ENCODE measurements at regions not wholly inside any gene's neighbourhood (a gene's known extent, or its start where the extent isn't known, plus 50 kb on each side); places are given as distances from the start of the nearest gene placed in this dataset.

- Mint-ChIP-seq H3K9me3 (no peaks in the 10 kb centered on the region), H3K4me3 (no peak overlapping the region), H3K36me3 (ENCODE audit: low read depth) (no peaks in the 10 kb centered on the region), H3K27me3 (peaks cover 8% of the 10 kb centered on the region), H3K4me1 (no peaks in the 10 kb centered on the region), H3K27ac (no peak overlapping the region)
- no peak for ATAC-seq (replicated peaks)
These were observed 329.3 kb downstream of the BARHL2 start for GRCh38 chr1:90387805-90388204.

- no peak for ATAC-seq (replicated peaks)
- Mint-ChIP-seq H3K4me3 (no peak overlapping the region), H3K27ac (no peak overlapping the region), H3K9me3 (no peaks in the 10 kb centered on the region), H3K4me1 (no peaks in the 10 kb centered on the region), H3K27me3 (peaks cover 8% of the 10 kb centered on the region), H3K36me3 (ENCODE audit: low read depth) (no peaks in the 10 kb centered on the region)
These were observed 330.0 kb downstream of the BARHL2 start for GRCh38 chr1:90386899-90387720.

- Mint-ChIP-seq H3K4me3 (no peak overlapping the region), H3K36me3 (ENCODE audit: low read depth) (no peaks in the 10 kb centered on the region), H3K27me3 (peaks cover 8% of the 10 kb centered on the region), H3K4me1 (no peaks in the 10 kb centered on the region), H3K27ac (no peak overlapping the region), H3K9me3 (no peaks in the 10 kb centered on the region)
- ATAC-seq (replicated peaks), result no peak
These were observed 332.9 kb downstream of the BARHL2 start for GRCh38 chr1:90384193-90384592.

- H3K27ac Mint-ChIP-seq, result no peak overlapping the region
- no peaks in the 10 kb centered on the region for H3K4me1 Mint-ChIP-seq
- no peaks in the 10 kb centered on the region for H3K9me3 Mint-ChIP-seq
- peaks cover 4% of the 10 kb centered on the region for H3K27me3 Mint-ChIP-seq
- no peaks in the 10 kb centered on the region for H3K36me3 Mint-ChIP-seq (ENCODE audit: low read depth)
- no peak for ATAC-seq (replicated peaks)
- H3K4me3 Mint-ChIP-seq, result no peak overlapping the region
These were observed 334.9 kb downstream of the BARHL2 start for GRCh38 chr1:90382161-90382560.

GRCh38 chr1:90381598-90381997, 335.5 kb downstream of the BARHL2 start:
- ATAC-seq (replicated peaks), result no peak
- Mint-ChIP-seq H3K36me3 (ENCODE audit: low read depth) (no peaks in the 10 kb centered on the region), H3K4me1 (no peaks in the 10 kb centered on the region), H3K4me3 (no peak overlapping the region), H3K27me3 (peaks cover 4% of the 10 kb centered on the region), H3K9me3 (no peaks in the 10 kb centered on the region), H3K27ac (no peak overlapping the region)

- ATAC-seq (replicated peaks), result no peak
- H3K27ac Mint-ChIP-seq, result no peak overlapping the region
- peaks cover 5% of the 10 kb centered on the region for H3K27me3 Mint-ChIP-seq
- no peaks in the 10 kb centered on the region for H3K36me3 Mint-ChIP-seq (ENCODE audit: low read depth)
- H3K4me1 Mint-ChIP-seq, result no peaks in the 10 kb centered on the region
- H3K9me3 Mint-ChIP-seq, result peaks cover 3% of the 10 kb centered on the region
- H3K4me3 Mint-ChIP-seq, result no peak overlapping the region
These were observed 345.7 kb downstream of the BARHL2 start for GRCh38 chr1:90371448-90371813.

- H3K27ac Mint-ChIP-seq, result no peak overlapping the region
- no peaks in the 10 kb centered on the region for H3K36me3 Mint-ChIP-seq (ENCODE audit: low read depth)
- no peak for ATAC-seq (replicated peaks)
- no peaks in the 10 kb centered on the region for H3K27me3 Mint-ChIP-seq
- H3K9me3 Mint-ChIP-seq, result peaks cover 3% of the 10 kb centered on the region
- H3K4me3 Mint-ChIP-seq, result no peak overlapping the region
- H3K4me1 Mint-ChIP-seq, result no peaks in the 10 kb centered on the region
These were observed 346.2 kb downstream of the BARHL2 start for GRCh38 chr1:90370686-90371447.

GRCh38 chr1:90362163-90362562, 354.9 kb downstream of the BARHL2 start:
- Mint-ChIP-seq H3K4me3 (no peak overlapping the region), H3K9me3 (peaks cover 8% of the 10 kb centered on the region), H3K27me3 (peaks cover 8% of the 10 kb centered on the region), H3K27ac (no peak overlapping the region), H3K36me3 (ENCODE audit: low read depth) (no peaks in the 10 kb centered on the region), H3K4me1 (no peaks in the 10 kb centered on the region)
- ATAC-seq (replicated peaks), result no peak

GRCh38 chr1:90361026-90361425, 356.1 kb downstream of the BARHL2 start:
- H3K4me3 Mint-ChIP-seq, result no peak overlapping the region
- no peaks in the 10 kb centered on the region for H3K36me3 Mint-ChIP-seq (ENCODE audit: low read depth)
- no peak for ATAC-seq (replicated peaks)
- H3K27me3 Mint-ChIP-seq, result peaks cover 8% of the 10 kb centered on the region
- no peaks in the 10 kb centered on the region for H3K4me1 Mint-ChIP-seq
- peaks cover 5% of the 10 kb centered on the region for H3K9me3 Mint-ChIP-seq
- H3K27ac Mint-ChIP-seq, result no peak overlapping the region

GRCh38 chr1:90359994-90360393, 357.1 kb downstream of the BARHL2 start:
- ATAC-seq (replicated peaks), result no peak
- H3K4me3 Mint-ChIP-seq, result no peak overlapping the region
- no peaks in the 10 kb centered on the region for H3K4me1 Mint-ChIP-seq
- no peaks in the 10 kb centered on the region for H3K36me3 Mint-ChIP-seq (ENCODE audit: low read depth)
- peaks cover 3% of the 10 kb centered on the region for H3K9me3 Mint-ChIP-seq
- no peak overlapping the region for H3K27ac Mint-ChIP-seq
- H3K27me3 Mint-ChIP-seq, result peaks cover 6% of the 10 kb centered on the region

GRCh38 chr1:90358448-90358847, 358.7 kb downstream of the BARHL2 start:
- H3K4me1 Mint-ChIP-seq, result no peaks in the 10 kb centered on the region
- H3K27ac Mint-ChIP-seq, result no peak overlapping the region
- H3K27me3 Mint-ChIP-seq, result peaks cover 4% of the 10 kb centered on the region
- no peaks in the 10 kb centered on the region for H3K9me3 Mint-ChIP-seq
- H3K36me3 Mint-ChIP-seq (ENCODE audit: low read depth), result no peaks in the 10 kb centered on the region
- H3K4me3 Mint-ChIP-seq, result no peak overlapping the region
- ATAC-seq (replicated peaks), result no peak

- no peak overlapping the region for H3K4me3 Mint-ChIP-seq
- no peaks in the 10 kb centered on the region for H3K4me1 Mint-ChIP-seq
- no peaks in the 10 kb centered on the region for H3K36me3 Mint-ChIP-seq (ENCODE audit: low read depth)
- H3K27ac Mint-ChIP-seq, result no peak overlapping the region
- H3K9me3 Mint-ChIP-seq, result no peaks in the 10 kb centered on the region
- peaks cover 3% of the 10 kb centered on the region for H3K27me3 Mint-ChIP-seq
- no peak for ATAC-seq (replicated peaks)
These were observed 359.1 kb downstream of the BARHL2 start for GRCh38 chr1:90357995-90358394.

GRCh38 chr1:90356991-90357390, 360.1 kb downstream of the BARHL2 start:
- Mint-ChIP-seq H3K4me3 (no peak overlapping the region), H3K36me3 (ENCODE audit: low read depth) (no peaks in the 10 kb centered on the region), H3K4me1 (no peaks in the 10 kb centered on the region), H3K27ac (no peak overlapping the region), H3K9me3 (no peaks in the 10 kb centered on the region), H3K27me3 (peaks cover 3% of the 10 kb centered on the region)
- ATAC-seq (replicated peaks), result no peak

- no peak for ATAC-seq (replicated peaks)
- Mint-ChIP-seq H3K36me3 (ENCODE audit: low read depth) (no peaks in the 10 kb centered on the region), H3K4me1 (no peaks in the 10 kb centered on the region), H3K4me3 (no peak overlapping the region), H3K27me3 (peaks cover 3% of the 10 kb centered on the region), H3K9me3 (no peaks in the 10 kb centered on the region), H3K27ac (no peak overlapping the region)
These were observed 361.0 kb downstream of the BARHL2 start for GRCh38 chr1:90356101-90356500.

- Mint-ChIP-seq H3K4me1 (no peaks in the 10 kb centered on the region), H3K27ac (no peak overlapping the region), H3K36me3 (ENCODE audit: low read depth) (no peaks in the 10 kb centered on the region), H3K9me3 (no peaks in the 10 kb centered on the region), H3K4me3 (no peak overlapping the region), H3K27me3 (peaks cover 3% of the 10 kb centered on the region)
- ATAC-seq (replicated peaks), result no peak
These were observed 359.8 kb downstream of the ZNF326 start for GRCh38 chr1:90354704-90355103.

Data from activated T-helper 17 cell treated with anti-CD3 and anti-CD28 coated beads, Interleukin-2, amount 50 U/mL, for 72 hours (primary cell).